RWPE2 (cell line): ENCODE measurements at regions not wholly inside any gene's neighbourhood (a gene's known extent, or its start where the extent isn't known, plus 50 kb on each side); places are given as distances from the start of the nearest gene placed in this dataset.

Experiments used
- ATAC-seq: fragments of 200-7000 bp; cut with Tn5 transposase; 3 replicates; pipeline ENCODE4 v1.9.1; 2021; ENCODE audit warnings: low read depth
- DNase-seq: peaks from one replicate; pipeline ENCODE4 v3.0.0-alpha.2; 2020; ENCODE audit warnings: low spot score
- H3K27ac ChIP-seq: fragments of 450-650 bp; 2 replicates; pipeline ENCODE4 v1.5.1; 2017; ENCODE audit warnings: mild to moderate bottlenecking; ENCODE audit not compliant: poor library complexity, severe bottlenecking
- H3K27me3 ChIP-seq: fragments of 250-450 bp; sonication (Bioruptor Pico); 2 replicates; pipeline ENCODE4 v1.5.1; 2021; ENCODE audit warnings: mild to moderate bottlenecking, moderate library complexity; ENCODE audit not compliant: insufficient read depth, poor library complexity, severe bottlenecking
- H3K36me3 ChIP-seq: fragments of 250-450 bp; sonication (Bioruptor Pico); 2 replicates; pipeline ENCODE4 v1.5.1; 2020; ENCODE audit warnings: low read depth, mild to moderate bottlenecking, moderate library complexity
- H3K4me1 ChIP-seq: fragments of 250-450 bp; sonication (Bioruptor Pico); 2 replicates; pipeline ENCODE4 v1.5.1; 2021; ENCODE audit warnings: mild to moderate bottlenecking, moderate library complexity; ENCODE audit not compliant: insufficient read depth, poor library complexity, severe bottlenecking
- H3K4me3 ChIP-seq: fragments of 250-450 bp; sonication (Bioruptor Pico); 2 replicates; pipeline ENCODE4 v1.5.1; 2021; ENCODE audit warnings: mild to moderate bottlenecking, moderate library complexity; ENCODE audit not compliant: severe bottlenecking
- H3K9me3 ChIP-seq: fragments of 250-450 bp; sonication (Bioruptor Pico); 2 replicates; pipeline ENCODE4 v1.5.1; 2021; ENCODE audit warnings: mild to moderate bottlenecking, moderate library complexity; ENCODE audit not compliant: severe bottlenecking
- TF ChIP-seq, protein P1 (sequence below): fragments of 450-650 bp; IDR thresholded peaks from one replicate; pipeline ENCODE4 v1.5.1; 2017; ENCODE audit warnings: mild to moderate bottlenecking, moderate library complexity; ENCODE audit not compliant: poor library complexity, severe bottlenecking

DNA sequence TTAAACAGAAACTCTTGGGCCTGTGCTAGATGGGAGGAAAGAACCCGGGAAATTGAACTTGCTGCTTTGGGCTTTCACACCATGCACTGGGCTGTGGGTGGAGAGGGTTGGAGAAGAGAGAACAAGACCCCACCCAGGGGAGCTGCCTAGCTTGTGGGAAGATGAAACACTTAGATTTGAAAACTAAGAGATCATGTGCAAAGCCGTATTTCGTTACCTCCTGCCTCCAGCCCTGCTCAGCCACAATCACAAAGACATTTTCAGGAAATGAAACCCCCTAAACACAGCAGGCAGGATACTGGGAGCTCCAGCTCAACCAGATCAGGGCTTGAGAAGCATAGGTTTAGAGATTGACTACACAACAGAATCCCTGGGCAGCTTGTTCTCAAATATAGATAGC is 183.0 kb upstream of the C2CD4B start:
- TF ChIP-seq, protein P1, sequence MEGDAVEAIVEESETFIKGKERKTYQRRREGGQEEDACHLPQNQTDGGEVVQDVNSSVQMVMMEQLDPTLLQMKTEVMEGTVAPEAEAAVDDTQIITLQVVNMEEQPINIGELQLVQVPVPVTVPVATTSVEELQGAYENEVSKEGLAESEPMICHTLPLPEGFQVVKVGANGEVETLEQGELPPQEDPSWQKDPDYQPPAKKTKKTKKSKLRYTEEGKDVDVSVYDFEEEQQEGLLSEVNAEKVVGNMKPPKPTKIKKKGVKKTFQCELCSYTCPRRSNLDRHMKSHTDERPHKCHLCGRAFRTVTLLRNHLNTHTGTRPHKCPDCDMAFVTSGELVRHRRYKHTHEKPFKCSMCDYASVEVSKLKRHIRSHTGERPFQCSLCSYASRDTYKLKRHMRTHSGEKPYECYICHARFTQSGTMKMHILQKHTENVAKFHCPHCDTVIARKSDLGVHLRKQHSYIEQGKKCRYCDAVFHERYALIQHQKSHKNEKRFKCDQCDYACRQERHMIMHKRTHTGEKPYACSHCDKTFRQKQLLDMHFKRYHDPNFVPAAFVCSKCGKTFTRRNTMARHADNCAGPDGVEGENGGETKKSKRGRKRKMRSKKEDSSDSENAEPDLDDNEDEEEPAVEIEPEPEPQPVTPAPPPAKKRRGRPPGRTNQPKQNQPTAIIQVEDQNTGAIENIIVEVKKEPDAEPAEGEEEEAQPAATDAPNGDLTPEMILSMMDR, result no peak
- no peak for ATAC-seq
- no peaks in the 10 kb centered on the region for H3K4me1 ChIP-seq
- H3K9me3 ChIP-seq, result no peaks in the 10 kb centered on the region
- H3K36me3 ChIP-seq, result no peaks in the 10 kb centered on the region
- no peaks in the 10 kb centered on the region for H3K27me3 ChIP-seq
- H3K4me3 ChIP-seq, result no peak overlapping the region
- H3K27ac ChIP-seq, result no peak overlapping the region
- no peak for DNase-seq

GRCh38 chr15:62348623-62349022 is 183.5 kb upstream of the C2CD4B start:
- no peak for ATAC-seq
- no peak for DNase-seq
- H3K27me3 ChIP-seq, result no peaks in the 10 kb centered on the region
- no peak overlapping the region for H3K27ac ChIP-seq
- no peaks in the 10 kb centered on the region for H3K9me3 ChIP-seq
- TF ChIP-seq, protein P1, result no peak
- no peaks in the 10 kb centered on the region for H3K36me3 ChIP-seq
- no peak overlapping the region for H3K4me3 ChIP-seq
- no peaks in the 10 kb centered on the region for H3K4me1 ChIP-seq

GRCh38 chr15:62352817-62353216 is 187.7 kb upstream of the C2CD4B start:
- Histone ChIP-seq H3K4me3 (no peak overlapping the region), H3K36me3 (no peaks in the 10 kb centered on the region), H3K9me3 (no peaks in the 10 kb centered on the region), H3K4me1 (no peaks in the 10 kb centered on the region), H3K27ac (no peak overlapping the region), H3K27me3 (no peaks in the 10 kb centered on the region)
- TF ChIP-seq, protein P1, result no peak
- DNase-seq (no peak), ATAC-seq (no peak)

DNA sequence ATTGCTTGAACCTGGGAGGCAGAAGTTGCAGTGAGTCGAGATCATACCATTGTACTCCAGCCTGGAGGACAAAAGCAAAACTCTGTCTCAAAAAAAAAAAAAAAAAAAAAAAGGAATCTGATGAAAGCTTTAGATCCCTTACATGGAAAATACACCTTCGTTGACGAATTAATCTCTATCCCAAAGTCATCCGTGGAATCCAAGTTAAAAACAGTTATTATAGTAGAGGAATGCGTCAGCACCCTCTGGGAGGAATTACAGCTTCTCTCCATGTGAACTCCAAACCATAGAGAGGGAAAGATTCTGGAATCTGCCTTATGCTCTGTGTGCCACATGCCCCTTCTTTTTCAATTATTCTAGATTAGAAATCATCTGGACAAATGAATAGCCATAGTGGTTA is 192.3 kb upstream of the C2CD4B start:
- Histone ChIP-seq H3K36me3 (no peaks in the 10 kb centered on the region), H3K4me1 (no peaks in the 10 kb centered on the region), H3K27ac (no peak overlapping the region), H3K27me3 (peaks cover 5% of the 10 kb centered on the region), H3K4me3 (no peak overlapping the region), H3K9me3 (no peaks in the 10 kb centered on the region)
- no peak for DNase-seq
- ATAC-seq, result no peak
- TF ChIP-seq, protein P1, result no peak

DNA sequence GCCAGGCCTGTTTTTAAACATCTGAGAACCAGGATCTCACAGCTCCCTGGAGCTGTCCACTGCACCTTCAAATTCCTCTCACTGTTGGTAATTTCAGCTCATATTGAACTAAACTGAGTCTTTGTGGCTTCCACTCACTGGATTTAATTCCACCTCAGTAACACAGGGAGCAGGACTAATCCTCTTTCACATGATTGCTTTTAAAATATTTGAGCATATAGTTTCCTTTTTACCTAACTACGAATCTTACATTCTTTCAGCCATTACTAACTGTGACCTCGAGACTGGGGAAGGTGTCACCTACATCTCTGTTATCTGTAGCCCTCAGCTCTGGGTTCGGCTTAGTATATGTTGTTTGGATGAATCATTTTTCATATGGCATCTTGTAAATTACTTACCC is 194.3 kb upstream of the C2CD4B start:
- ATAC-seq, result no peak
- Histone ChIP-seq H3K4me1 (no peaks in the 10 kb centered on the region), H3K27me3 (peaks cover 11% of the 10 kb centered on the region), H3K27ac (no peak overlapping the region), H3K9me3 (no peaks in the 10 kb centered on the region), H3K36me3 (no peaks in the 10 kb centered on the region), H3K4me3 (no peak overlapping the region)
- TF ChIP-seq, protein P1, result no peak
- no peak for DNase-seq
